ENCODE measurements at regions not wholly inside any gene's neighbourhood (a gene's known extent, or its start where the extent isn't known, plus 50 kb on each side); places are given as distances from the start of the nearest gene placed in this dataset.

GRCh38 chr5:29924107-29924506 lies 1269.4 kb upstream of the CDH6 start:
- no peak for DNase-seq (ENCODE audit: insufficient read length, low spot score)
- FAIRE-seq: no peak

- no peak for FAIRE-seq
- DNase-seq (ENCODE audit: insufficient read length, low spot score): no peak
Measured at GRCh38 chr5:29905626-29906353, 1287.7 kb upstream of the CDH6 start.

- DNase-seq (ENCODE audit: insufficient read length, low spot score): no peak
- no peak for FAIRE-seq
Measured at GRCh38 chr5:29902859-29903258, 1290.6 kb upstream of the CDH6 start.

- DNase-seq (ENCODE audit: insufficient read length, low spot score) (no peak), FAIRE-seq (no peak)
Measured at GRCh38 chr5:29899583-29899982, 1293.9 kb upstream of the CDH6 start.

- DNase-seq (ENCODE audit: insufficient read length, low spot score): no peak
- no peak for FAIRE-seq
Measured at GRCh38 chr5:29897916-29898315, 1295.6 kb upstream of the CDH6 start.

- DNase-seq (ENCODE audit: insufficient read length, low spot score) (peak; percentile 6), FAIRE-seq (no peak)
Measured at GRCh38 chr5:29896646-29897045, 1296.8 kb upstream of the CDH6 start.

- FAIRE-seq (no peak), DNase-seq (ENCODE audit: insufficient read length, low spot score) (no peak)
Measured at GRCh38 chr5:29894668-29895067, 1298.8 kb upstream of the CDH6 start.

- FAIRE-seq (no peak), DNase-seq (ENCODE audit: insufficient read length, low spot score) (no peak)
Measured at GRCh38 chr5:29889051-29889450, 1304.4 kb upstream of the CDH6 start.

GRCh38 chr5:29885595-29885994 lies 1307.9 kb upstream of the CDH6 start:
- no peak for DNase-seq (ENCODE audit: insufficient read length, low spot score)
- FAIRE-seq: no peak

- no peak for FAIRE-seq
- no peak for DNase-seq (ENCODE audit: insufficient read length, low spot score)
Measured at GRCh38 chr5:29882036-29882435, 1311.5 kb upstream of the CDH6 start.

GRCh38 chr5:29879401-29879800 lies 1314.1 kb upstream of the CDH6 start:
- DNase-seq (ENCODE audit: insufficient read length, low spot score): no peak
- no peak for FAIRE-seq

- no peak for FAIRE-seq
- no peak for DNase-seq (ENCODE audit: insufficient read length, low spot score)
Measured at GRCh38 chr5:29878599-29878998, 1314.9 kb upstream of the CDH6 start.

GRCh38 chr5:29867155-29867554 lies 1326.3 kb upstream of the CDH6 start:
- DNase-seq (ENCODE audit: insufficient read length, low spot score) (no peak), FAIRE-seq (no peak)

- FAIRE-seq (no peak), DNase-seq (ENCODE audit: insufficient read length, low spot score) (no peak)
Measured at GRCh38 chr5:29853711-29854220, 1339.7 kb upstream of the CDH6 start.

GRCh38 chr5:29852329-29852728 lies 1341.2 kb upstream of the CDH6 start:
- DNase-seq (ENCODE audit: insufficient read length, low spot score): no peak
- no peak for FAIRE-seq

- FAIRE-seq: no peak
Measured at GRCh38 chr5:29845206-29845605, 1348.3 kb upstream of the CDH6 start.

GRCh38 chr5:29833394-29833793 lies 1360.1 kb upstream of the CDH6 start:
- DNase-seq (ENCODE audit: insufficient read length, low spot score) (no peak), FAIRE-seq (no peak)

More at GRCh38 chr5:29845206-29845605, 1348.3 kb upstream of the CDH6 start:
- no peak for DNase-seq (ENCODE audit: insufficient read length, low spot score)

GRCh38 chr5:29822521-29822920 lies 1371.0 kb upstream of the CDH6 start:
- FAIRE-seq: no peak
- DNase-seq (ENCODE audit: insufficient read length, low spot score): no peak

- FAIRE-seq: no peak
- peak; percentile 7 for DNase-seq (ENCODE audit: insufficient read length, low spot score)
Measured at GRCh38 chr5:29811914-29812679, 1381.4 kb upstream of the CDH6 start.

GRCh38 chr5:29805804-29806203 lies 1387.7 kb upstream of the CDH6 start:
- DNase-seq (ENCODE audit: insufficient read length, low spot score): no peak
- FAIRE-seq: no peak

- no peak for DNase-seq (ENCODE audit: insufficient read length, low spot score)
- no peak for FAIRE-seq
Measured at GRCh38 chr5:29800752-29801151, 1392.7 kb upstream of the CDH6 start.

- no peak for DNase-seq (ENCODE audit: insufficient read length, low spot score)
Measured at GRCh38 chr5:29796013-29796412, 1397.5 kb upstream of the CDH6 start.

More at GRCh38 chr5:29796013-29796412, 1397.5 kb upstream of the CDH6 start:
- FAIRE-seq: peak; percentile 48
